CD4-positive, alpha-beta T cell treated with Interleukin-17A for 1 hour (primary cell): ENCODE measurements at regions not wholly inside any gene's neighbourhood (a gene's known extent, or its start where the extent isn't known, plus 50 kb on each side); places are given as distances from the start of the nearest gene placed in this dataset.
"Not testable (repeated sequence)": the region's sequence is repeated elsewhere in the genome, so short reads cannot be mapped to it uniquely, and the experiment has no call there.

ENCODE experiments used
- DNase-seq: peaks from one replicate; pipeline ENCODE4 v3.0.0-alpha.2; 2020

GRCh38 chr2:140178234-140178633, 1398.0 kb upstream of the NXPH2 start:
- no peak for DNase-seq

- DNase-seq, result no peak
These were observed 1396.9 kb upstream of the NXPH2 start for GRCh38 chr2:140177086-140177485.

GRCh38 chr2:140173790-140174189, 1393.6 kb upstream of the NXPH2 start:
- DNase-seq, result no peak

GRCh38 chr2:140164449-140164848, 1384.3 kb upstream of the NXPH2 start:
- no peak for DNase-seq

- DNase-seq, result no peak
These were observed 1378.1 kb upstream of the NXPH2 start for GRCh38 chr2:140158259-140158658.

- no peak for DNase-seq
These were observed 1377.6 kb upstream of the NXPH2 start for GRCh38 chr2:140157816-140158215.

- no peak for DNase-seq
These were observed 1374.5 kb upstream of the NXPH2 start for GRCh38 chr2:140154706-140155105.

- no peak for DNase-seq
These were observed 1374.1 kb upstream of the NXPH2 start for GRCh38 chr2:140154271-140154670.

GRCh38 chr2:140144611-140145010, 1364.4 kb upstream of the NXPH2 start:
- DNase-seq, result no peak

GRCh38 chr2:140138736-140139135, 1358.5 kb upstream of the NXPH2 start:
- no peak for DNase-seq

GRCh38 chr2:140136861-140137260, 1356.7 kb upstream of the NXPH2 start:
- DNase-seq, result no peak

GRCh38 chr2:140136366-140136765, 1356.2 kb upstream of the NXPH2 start:
- DNase-seq, result no peak

- no peak for DNase-seq
These were observed 1348.7 kb upstream of the NXPH2 start for GRCh38 chr2:140128909-140129308.

- no peak for DNase-seq
These were observed 1341.8 kb upstream of the NXPH2 start for GRCh38 chr2:140122001-140122400.

GRCh38 chr2:140117386-140117785, 1337.2 kb upstream of the NXPH2 start:
- no peak for DNase-seq

GRCh38 chr2:140108706-140109475, 1328.7 kb upstream of the NXPH2 start:
- no peak for DNase-seq

- no peak for DNase-seq
These were observed 1311.7 kb upstream of the NXPH2 start for GRCh38 chr2:140091926-140092325.

GRCh38 chr2:140086964-140087363, 1306.8 kb upstream of the NXPH2 start:
- no peak for DNase-seq

- no peak for DNase-seq
These were observed 1305.5 kb upstream of the NXPH2 start for GRCh38 chr2:140085674-140086073.

GRCh38 chr2:140079038-140079437, 1298.8 kb upstream of the NXPH2 start:
- DNase-seq, result no peak

- DNase-seq, result no peak
These were observed 1296.0 kb upstream of the NXPH2 start for GRCh38 chr2:140076164-140076563.

GRCh38 chr2:140073763-140074162, 1293.6 kb upstream of the NXPH2 start:
- DNase-seq, result not testable (repeated sequence)

GRCh38 chr2:140067661-140068060, 1287.5 kb upstream of the NXPH2 start:
- no peak for DNase-seq

- DNase-seq, result no peak
These were observed 1284.1 kb upstream of the NXPH2 start for GRCh38 chr2:140064243-140064642.

GRCh38 chr2:140063356-140063755, 1283.2 kb upstream of the NXPH2 start:
- DNase-seq, result no peak
